SK-N-SH (cell line): ENCODE measurements at regions not wholly inside any gene's neighbourhood (a gene's known extent, or its start where the extent isn't known, plus 50 kb on each side); places are given as distances from the start of the nearest gene placed in this dataset.

Experiments
- CTCF ChIA-PET: fragments of 300-600, 350-600 bp; formaldehyde crosslinking; extraction: SDS; loops from one replicate; lab custom pipeline; 2021; lab: Yijun Ruan, JAX
- POLR2A ChIA-PET: fragments of 350-600 bp; sonication (Branson Sonifier 250); formaldehyde crosslinking; extraction: SDS; loops from one replicate; lab custom pipeline; 2020; ENCODE audit warnings: antibody characterized with exemption, inconsistent platforms; lab: Yijun Ruan, JAX
- DNase-seq: peaks from one replicate; pipeline ENCODE4 v3.0.0; 2012
- H2AFZ ChIP-seq: fragments of 200-600 bp; sonication (generic); 2 replicates; pipeline ENCODE4 v1.8.1; 2016; ENCODE audit warnings: antibody characterized with exemption, mild to moderate bottlenecking, low read depth
- H3F3A ChIP-seq: fragments of 200-600 bp; sonication (generic); replicated peaks from 2 replicates; pipeline ENCODE3; 2016; ENCODE audit warnings: antibody characterized with exemption, mild to moderate bottlenecking; ENCODE audit not compliant: insufficient read depth
- H3K27ac ChIP-seq, 2 experiments: fragments of 200-500 bp in 1 of 2; fragments of 200-600 bp in 1 of 2; sonication (Bioruptor generic) in 1 of 2; sonication (generic), shearing (Covaris generic) in 1 of 2; 2 replicates each; pipeline versions ENCODE4 v1.5.1 to v1.6.1; 2014 to 2016; ENCODE audit warnings: low read depth in 2 of 2, inconsistent platforms in 1 of 2, low read length in 1 of 2, mild to moderate bottlenecking in 1 of 2, mixed read lengths in 1 of 2
- H3K27me3 ChIP-seq: fragments of 200-600 bp; sonication (generic), shearing (Covaris generic); 2 replicates; pipeline ENCODE4 v1.6.1; 2016; ENCODE audit warnings: mixed run types; ENCODE audit not compliant: insufficient read depth
- H3K36me3 ChIP-seq, 2 experiments: fragments of 200-500 bp in 1 of 2; fragments of 200-600 bp in 1 of 2; sonication (Bioruptor generic) in 1 of 2; sonication (generic) in 1 of 2; replicated peaks in 1 of 2; 2 replicates each; pipeline versions ENCODE3 to v1.5.1; 2014 to 2016; ENCODE audit warnings: low read length in 1 of 2, mild to moderate bottlenecking in 1 of 2; ENCODE audit not compliant: insufficient read depth in 2 of 2, control insufficient read depth in 1 of 2
- H3K4me1 ChIP-seq, 2 experiments: fragments of 200-500 bp in 1 of 2; fragments of 200-600 bp in 1 of 2; sonication (Bioruptor generic) in 1 of 2; sonication (generic), shearing (Covaris generic) in 1 of 2; 2 replicates each; pipeline versions ENCODE4 v1.5.1 to v1.6.1; 2014 to 2016; ENCODE audit warnings: low read depth in 1 of 2, low read length in 1 of 2, mixed run types in 1 of 2; ENCODE audit not compliant: insufficient read depth in 2 of 2, control insufficient read depth in 1 of 2
- H3K4me2 ChIP-seq: fragments of 200-600 bp; sonication (generic), shearing (Covaris generic); 2 replicates; pipeline ENCODE4 v1.6.1; 2017; ENCODE audit warnings: mixed run types
- H3K4me3 ChIP-seq, 2 experiments: fragments of 200-500 bp in 1 of 2; fragments of 200-600 bp in 1 of 2; sonication (Bioruptor generic) in 1 of 2; sonication (generic), shearing (Covaris generic) in 1 of 2; 2 replicates each; pipeline versions ENCODE4 v1.5.1 to v1.8.1; 2014 to 2016; ENCODE audit warnings: low read depth in 2 of 2, inconsistent platforms in 1 of 2, low read length in 1 of 2, mild to moderate bottlenecking in 1 of 2, mixed read lengths in 1 of 2, moderate library complexity in 1 of 2
- H3K79me2 ChIP-seq: fragments of 200-600 bp; sonication (generic); 2 replicates; pipeline ENCODE4 v1.8.1; 2017; ENCODE audit warnings: mild to moderate bottlenecking; ENCODE audit not compliant: insufficient read depth
- H3K9ac ChIP-seq: fragments of 200-600 bp; sonication (generic); 2 replicates; pipeline ENCODE4 v1.6.1; 2017; ENCODE audit warnings: mixed run types
- H3K9me2 ChIP-seq: fragments of 200-600 bp; sonication (generic); 2 replicates; pipeline ENCODE4 v1.6.1; 2017; ENCODE audit warnings: mixed run types
- H3K9me3 ChIP-seq: fragments of 200-600 bp; sonication (generic); 2 replicates; pipeline ENCODE4 v1.6.1; 2017; ENCODE audit warnings: mixed run types, mild to moderate bottlenecking, moderate library complexity
- H4K20me1 ChIP-seq: fragments of 200-600 bp; sonication (generic); 2 replicates; pipeline ENCODE4 v1.6.1; 2017; ENCODE audit warnings: mild to moderate bottlenecking, mixed run types; ENCODE audit not compliant: insufficient read depth
- CTCF ChIP-seq: fragments of 200-600 bp; sonication (generic); IDR thresholded peaks from 2 replicates; pipeline ENCODE4 v1.6.1; 2017; ENCODE audit warnings: antibody characterized with exemption, mild to moderate bottlenecking, moderate library complexity
- ELF1 ChIP-seq: IDR thresholded peaks from 2 replicates; pipeline ENCODE4 v1.4.0; 2012
- FOSL2 ChIP-seq: IDR thresholded peaks from 2 replicates; pipeline ENCODE4 v1.4.0; 2012; ENCODE audit warnings: low read depth, mild to moderate bottlenecking, moderate library complexity, borderline replicate concordance
- FOXJ3 ChIP-seq: sonication (generic); formaldehyde crosslinking; IDR thresholded peaks from 2 replicates; pipeline ENCODE4 v1.5.1; 2020; ENCODE audit warnings: mild to moderate bottlenecking, missing genetic modification reagents
- GABPA ChIP-seq: IDR thresholded peaks from 2 replicates; pipeline ENCODE4 v1.4.0; 2012; ENCODE audit warnings: low read depth, mild to moderate bottlenecking
- GATA2 ChIP-seq: sonication (generic); formaldehyde crosslinking; IDR thresholded peaks from 2 replicates; pipeline ENCODE4 v1.5.0; 2020; ENCODE audit warnings: mild to moderate bottlenecking, missing genetic modification reagents
- IRF3 ChIP-seq: fragments of 150-350 bp; IDR thresholded peaks from 2 replicates; pipeline ENCODE4 v1.6.1; 2016; ENCODE audit warnings: mild to moderate bottlenecking, low read depth, low read length
- JUND ChIP-seq: IDR thresholded peaks from 2 replicates; pipeline ENCODE4 v1.4.0; 2012
- MAX ChIP-seq: IDR thresholded peaks from 2 replicates; pipeline ENCODE4 v1.4.0; 2012; ENCODE audit warnings: low read depth
- MXI1 ChIP-seq: IDR thresholded peaks from 2 replicates; pipeline ENCODE4 v1.6.1; 2012; ENCODE audit warnings: mild to moderate bottlenecking, low read depth, low read length, improper control_type of control experiment
- PBX3 ChIP-seq: IDR thresholded peaks from 2 replicates; pipeline ENCODE4; 2012
- POLR2AphosphoS5 ChIP-seq: IDR thresholded peaks from 2 replicates; pipeline ENCODE4 v1.6.1; 2012; ENCODE audit warnings: low read depth, low read length
- RAD21 ChIP-seq: IDR thresholded peaks from 2 replicates; pipeline ENCODE4 v1.6.1; 2012; ENCODE audit warnings: mild to moderate bottlenecking, low read length
- SMC3 ChIP-seq: IDR thresholded peaks from 2 replicates; pipeline ENCODE4 v1.6.1; 2012; ENCODE audit warnings: low read depth, low read length, improper control_type of control experiment
- TAF1 ChIP-seq: IDR thresholded peaks from 2 replicates; pipeline ENCODE4 v1.6.1; 2012; ENCODE audit warnings: low read depth, mild to moderate bottlenecking, low read length, moderate library complexity, borderline replicate concordance
- USF1 ChIP-seq: IDR thresholded peaks from 2 replicates; pipeline ENCODE4 v1.4.0; 2012; ENCODE audit warnings: low read depth, borderline replicate concordance
- YY1 ChIP-seq: IDR thresholded peaks from 2 replicates; pipeline ENCODE4 v1.4.0; 2012; ENCODE audit warnings: low read depth, mild to moderate bottlenecking
- WGBS: methylation state at CpG from one replicate; pipeline ENCODE4 v1.1.6; 2017; ENCODE audit warnings: low lambda C conversion rate; 5-methylcytosine and 5-hydroxymethylcytosine counted together

GRCh38 chr14:95023115-95023514 is 134.2 kb downstream of the DICER1 start:
- no peaks in the 10 kb centered on the region for H3K4me1 ChIP-seq
- no peaks in the 10 kb centered on the region for H3K9me3 ChIP-seq
- no peaks in the 10 kb centered on the region; the same call in 1 of the 2 replicates for H3K27me3 ChIP-seq
- no peak overlapping the region for H2AFZ ChIP-seq
- ChIA-PET POLR2A (no interaction called here), CTCF (no interaction called here)
- no peaks in the 10 kb centered on the region for H3K79me2 ChIP-seq
- H3K4me2 ChIP-seq = no peak overlapping the region
- H3K4me3 ChIP-seq = no peak overlapping the region
- no peak for DNase-seq
- no peaks in the 10 kb centered on the region for H4K20me1 ChIP-seq
- no peak overlapping the region for H3K27ac ChIP-seq
- WGBS = 63% methylated on average over 8 of the region's 9 CpGs
- no peak for TF ChIP-seq CTCF
- no peak for TF ChIP-seq GATA2 (CRISPR knock-in tag)
- TF ChIP-seq POLR2AphosphoS5 = no peak
- no peak for TF ChIP-seq USF1
- no peak for TF ChIP-seq JUND
- TF ChIP-seq PBX3 = no peak
- no peak for TF ChIP-seq MXI1
- TF ChIP-seq ELF1 = no peak
- no peak for TF ChIP-seq YY1
- TF ChIP-seq FOXJ3 = no peak
- no peak for TF ChIP-seq GABPA
- TF ChIP-seq TAF1 = no peak
- no peak for TF ChIP-seq RAD21
- no peak for TF ChIP-seq MAX
- TF ChIP-seq IRF3 = no peak
- no peak for TF ChIP-seq FOSL2
- no peak for TF ChIP-seq SMC3
- TF ChIP-seq, all 33 proteins: peak for 0
- Histone ChIP-seq H3K36me3 (no peaks in the 10 kb centered on the region), H3K9me2 (no peaks in the 10 kb centered on the region), H3K9ac (no peak overlapping the region), H3F3A (no peaks in the 10 kb centered on the region)
